GM19239 (cell line): ENCODE measurements at regions not wholly inside any gene's neighbourhood (a gene's known extent, or its start where the extent isn't known, plus 50 kb on each side); places are given as distances from the start of the nearest gene placed in this dataset.

ENCODE experiments used
- DNase-seq: peaks from one replicate; pipeline ENCODE4 v3.0.0; 2011; ENCODE audit warnings: low spot score; ENCODE audit not compliant: insufficient read length
- FAIRE-seq: peaks from 2 replicates; lab custom pipeline; 2011; peaks lifted over from hg19 to GRCh38; lab: Jason Lieb, UNC

- no peak for DNase-seq
- FAIRE-seq: no peak
Measured at GRCh38 chr3:167958141-167958540, 137.6 kb downstream of the GOLIM4 start.

DNA sequence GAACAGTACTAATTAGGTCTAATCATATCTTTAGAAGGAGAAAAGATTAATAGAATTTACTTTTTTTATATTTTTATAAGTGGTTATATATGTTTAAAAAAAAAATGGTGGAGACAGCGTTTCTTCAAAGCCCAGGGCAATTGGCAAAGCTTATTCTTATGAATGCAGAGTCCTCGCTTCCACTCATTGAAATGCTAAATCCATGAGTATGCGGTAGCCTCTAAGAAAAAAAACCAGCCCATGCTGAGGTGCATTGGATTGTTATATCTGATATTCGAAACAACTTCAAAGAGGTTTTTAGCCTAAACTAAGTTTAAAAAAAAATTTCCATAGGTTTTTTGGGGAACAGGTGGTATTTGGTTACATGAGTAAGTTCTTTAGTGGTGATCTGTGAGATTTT lies 142.8 kb downstream of the GOLIM4 start:
- FAIRE-seq: no peak
- no peak for DNase-seq

GRCh38 chr3:167950212-167950611 lies 145.5 kb downstream of the GOLIM4 start:
- DNase-seq: no peak
- FAIRE-seq: no peak

DNA sequence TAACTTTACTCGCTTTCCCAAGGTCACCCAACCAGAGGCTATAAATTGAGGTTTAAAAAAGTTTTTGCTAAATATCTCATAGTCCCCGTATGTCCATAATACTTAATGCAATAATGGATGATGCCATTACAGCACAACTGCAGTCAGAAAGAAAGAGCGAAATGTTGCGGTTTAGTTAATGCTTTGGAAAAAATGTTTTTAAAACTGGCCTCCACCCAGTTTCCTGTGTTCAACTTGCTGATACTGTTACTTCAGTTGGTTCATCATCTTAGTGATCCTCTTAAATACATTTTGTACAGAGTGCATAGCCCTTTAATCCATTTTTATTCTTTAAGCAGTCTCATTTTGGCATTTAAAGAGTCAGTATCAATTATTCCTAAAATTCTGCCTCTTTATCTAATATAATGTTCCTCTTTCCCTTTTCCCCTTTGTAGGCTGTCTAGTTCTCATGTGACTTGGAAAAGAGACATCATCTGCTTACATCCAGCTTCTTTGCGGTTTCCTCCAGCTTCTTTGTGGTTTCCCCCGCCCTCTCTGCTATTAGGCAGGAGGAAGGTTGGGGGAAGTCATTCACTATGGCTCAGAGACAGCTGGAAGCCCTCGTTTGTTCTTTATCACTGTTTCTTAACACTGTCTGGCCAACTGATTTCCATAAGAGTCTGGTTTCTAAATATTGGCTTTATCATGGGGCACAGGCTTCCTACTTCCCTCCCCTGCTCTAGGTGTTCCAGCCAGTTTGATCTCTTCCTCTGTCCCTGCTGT lies 154.3 kb downstream of the GOLIM4 start:
- DNase-seq (no peak), FAIRE-seq (no peak)

- FAIRE-seq: no peak
- DNase-seq: no peak
Measured at GRCh38 chr3:167940241-167940640, 155.5 kb downstream of the GOLIM4 start.

DNA sequence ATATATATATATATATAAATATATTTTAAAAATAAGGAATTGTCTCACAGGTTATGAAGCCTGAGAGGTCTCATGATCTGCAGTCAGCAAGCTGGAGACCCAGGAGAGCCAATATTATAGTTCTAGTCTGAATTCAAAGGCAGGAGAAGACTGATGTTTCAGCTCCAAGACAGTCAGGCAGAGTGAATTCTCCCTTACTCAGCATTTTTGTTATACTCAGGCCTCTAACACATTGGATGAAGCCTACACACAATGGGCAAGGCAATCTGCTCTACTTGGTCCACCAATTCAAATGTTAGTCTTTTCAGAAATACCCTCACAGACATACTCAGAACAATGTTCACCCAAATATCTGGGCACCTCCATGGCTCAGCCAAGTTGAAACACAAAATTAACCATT lies 157.2 kb downstream of the GOLIM4 start:
- no peak for FAIRE-seq
- no peak for DNase-seq

GRCh38 chr3:167936019-167936418 lies 159.7 kb downstream of the GOLIM4 start:
- DNase-seq: no peak
- FAIRE-seq: no peak

DNA sequence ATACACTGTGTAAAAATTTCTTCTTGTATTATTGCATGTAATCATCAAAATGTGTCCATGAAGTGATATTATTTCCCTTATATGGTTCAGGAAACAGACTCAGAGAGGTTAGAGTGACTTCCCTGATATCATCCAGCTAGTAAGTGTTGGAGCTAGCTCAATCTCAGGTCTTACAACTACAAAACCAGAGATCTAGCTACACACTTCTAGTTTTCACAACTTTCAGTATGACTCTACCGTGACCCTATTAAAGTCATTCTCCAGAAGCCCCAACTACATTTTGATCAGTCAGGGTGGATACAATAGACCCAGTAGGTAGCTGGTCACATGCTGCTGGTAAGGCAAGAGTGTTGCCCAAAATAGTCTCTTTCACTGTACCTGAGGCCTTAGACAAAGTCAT lies 165.3 kb downstream of the GOLIM4 start:
- no peak for FAIRE-seq
- DNase-seq: no peak

- DNase-seq (no peak), FAIRE-seq (no peak)
Measured at GRCh38 chr3:167929968-167930367, 165.8 kb downstream of the GOLIM4 start.

DNA sequence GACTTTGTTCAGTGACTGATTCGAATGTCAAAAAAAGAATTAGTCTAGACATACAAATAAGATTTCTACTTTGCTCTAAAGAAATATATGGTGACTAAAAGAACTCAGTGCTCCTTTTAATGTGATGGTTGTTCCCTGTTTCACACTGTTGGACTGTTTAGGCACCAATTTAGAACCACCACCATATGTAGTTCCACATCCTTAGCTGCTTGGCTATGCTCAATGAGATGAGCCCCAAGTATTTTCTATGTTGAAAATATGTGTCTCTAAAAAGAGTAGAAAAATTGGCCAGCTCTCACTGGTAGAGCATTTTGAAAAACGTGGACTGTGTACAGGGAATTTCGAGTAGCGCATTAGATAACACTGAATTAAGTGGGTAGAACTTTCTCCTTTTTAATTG lies 167.3 kb downstream of the GOLIM4 start:
- DNase-seq: no peak

DNA sequence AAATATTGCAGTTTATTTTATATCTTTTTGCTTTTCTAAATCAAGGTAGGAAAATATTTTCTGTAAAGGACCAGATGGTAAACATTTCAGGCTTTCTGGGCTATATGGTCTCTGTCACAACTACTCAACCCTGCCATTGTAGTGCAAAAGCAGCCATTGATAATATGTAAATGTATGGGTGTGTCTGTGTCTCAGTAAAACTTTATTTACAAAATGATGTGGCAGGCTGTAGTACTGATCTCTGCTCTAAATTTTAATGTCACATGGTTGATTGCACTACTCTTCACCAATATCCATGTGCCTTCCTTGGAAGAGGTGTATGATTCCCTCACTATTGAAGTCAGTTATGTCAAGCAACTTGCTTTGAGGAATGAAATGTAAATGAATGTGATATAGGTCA lies 175.0 kb downstream of the GOLIM4 start:
- DNase-seq: no peak
- FAIRE-seq: no peak

More for the DNA sequence above, 167.3 kb downstream of the GOLIM4 start:
- no peak for FAIRE-seq

GRCh38 chr3:167919590-167919989 lies 176.1 kb downstream of the GOLIM4 start:
- DNase-seq: no peak
- FAIRE-seq: no peak

DNA sequence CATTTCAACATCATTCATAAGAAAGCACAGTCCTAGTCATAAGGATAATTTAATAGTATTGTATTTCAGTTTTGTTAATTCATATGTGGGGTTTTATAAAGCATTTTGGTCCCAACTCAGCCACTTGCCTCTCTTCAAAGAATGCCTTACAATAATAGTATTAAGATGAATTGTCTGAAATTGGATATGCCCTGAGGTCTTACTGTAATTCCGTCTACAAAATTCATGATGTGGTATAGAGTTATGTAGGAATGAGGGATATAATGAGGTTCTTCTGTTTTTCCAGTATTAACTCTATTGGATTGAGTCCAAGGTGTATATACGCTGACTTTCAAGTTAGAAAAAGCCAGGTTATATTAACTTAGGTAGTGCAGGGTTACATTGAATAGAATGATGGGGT lies 177.0 kb downstream of the GOLIM4 start:
- FAIRE-seq (no peak), DNase-seq (no peak)

DNA sequence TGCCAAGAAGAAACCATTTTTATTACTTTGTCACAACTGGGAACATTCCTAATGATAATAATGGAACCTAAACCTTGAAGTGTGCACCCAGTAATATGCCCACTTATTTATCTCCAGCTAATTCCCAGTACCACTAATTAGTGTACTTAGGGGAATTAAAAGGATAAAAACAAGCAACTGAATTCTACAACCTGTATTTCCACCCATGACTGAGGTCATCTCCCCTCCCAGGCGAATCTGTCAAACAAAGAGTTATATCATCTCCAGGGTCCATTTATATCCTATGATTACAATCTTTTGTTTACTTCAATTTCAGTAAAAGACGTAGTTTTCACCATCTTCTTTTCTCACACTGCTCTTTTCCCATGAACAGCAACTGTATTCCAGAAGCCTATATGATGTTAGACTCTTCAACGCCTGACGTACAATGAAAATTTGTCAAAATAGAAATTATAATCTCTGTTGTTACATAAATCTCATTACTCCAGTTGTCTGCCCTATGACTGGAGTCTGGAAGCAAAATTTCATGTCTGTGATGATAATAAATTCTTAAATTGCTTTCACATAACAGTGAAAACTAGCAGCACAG lies 177.6 kb downstream of the GOLIM4 start:
- FAIRE-seq (no peak), DNase-seq (no peak)

DNA sequence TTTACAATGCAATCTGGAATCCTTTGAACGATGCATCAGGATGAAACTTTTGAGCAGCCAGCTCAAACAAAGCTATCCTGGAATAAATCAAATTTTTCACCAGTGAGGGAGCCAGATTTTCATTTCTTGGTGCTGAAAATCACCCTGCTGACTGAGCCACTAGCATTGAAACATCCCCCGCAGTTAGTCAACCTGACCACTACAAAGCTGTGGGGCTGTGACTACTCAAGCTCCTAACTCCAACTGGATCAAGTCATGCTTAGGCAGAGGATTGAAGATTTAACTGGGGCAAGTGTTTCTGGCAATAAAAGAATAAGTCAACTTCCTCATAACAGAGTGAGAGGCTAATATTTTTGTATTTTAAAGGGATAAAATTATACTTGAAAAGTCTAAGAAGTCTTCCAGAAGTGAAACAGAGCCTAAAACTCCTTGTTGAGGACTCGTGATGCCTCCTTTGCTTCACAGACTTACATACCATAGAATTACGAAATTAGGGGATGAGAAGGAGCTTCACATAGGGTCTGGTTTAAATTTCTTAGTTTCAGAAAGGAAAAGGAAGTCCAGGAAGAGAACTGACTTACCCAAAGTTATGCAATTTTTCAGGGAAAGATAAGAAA lies 177.8 kb downstream of the SERPINI1 start:
- no peak for FAIRE-seq
- no peak for DNase-seq

- FAIRE-seq (no peak), DNase-seq (no peak)
Measured at GRCh38 chr3:167909952-167910351, 174.4 kb downstream of the SERPINI1 start.

- FAIRE-seq: no peak
- DNase-seq: no peak
Measured at GRCh38 chr3:167909504-167909896, 174.0 kb downstream of the SERPINI1 start.

DNA sequence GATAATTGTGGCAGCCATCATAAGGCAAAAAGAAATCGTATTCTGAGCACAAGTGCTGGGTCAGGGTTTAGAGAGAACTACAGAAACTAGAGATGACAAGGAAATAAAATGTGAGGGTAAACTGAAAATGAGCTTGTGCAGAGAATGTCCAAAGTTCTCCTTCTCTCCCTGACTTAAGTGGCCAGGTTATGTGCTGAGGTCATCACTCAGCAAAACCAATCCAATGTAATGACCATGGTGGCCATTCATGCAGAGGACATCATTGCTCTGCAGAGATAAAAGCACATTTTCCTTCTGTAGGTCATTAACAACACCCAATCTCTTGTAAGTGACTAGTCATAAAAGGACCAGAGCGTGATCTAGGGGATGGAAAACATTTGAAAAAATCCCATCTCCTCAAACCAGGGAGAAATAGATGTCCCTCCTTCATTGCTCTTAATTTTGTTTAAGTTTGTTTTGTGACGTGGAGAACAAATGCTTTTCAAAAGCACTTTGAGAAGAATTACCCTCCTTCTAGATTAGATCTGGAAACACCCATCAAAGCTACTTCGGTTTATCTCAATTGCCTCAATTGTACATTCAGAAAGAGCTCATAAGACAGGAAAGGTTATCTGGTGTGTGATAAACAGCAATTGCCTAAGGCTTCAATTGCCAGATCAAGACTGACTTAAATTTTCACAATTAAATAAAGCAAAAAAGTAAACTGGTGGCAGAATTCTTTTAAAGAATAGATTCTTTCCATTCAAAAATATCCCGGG lies 173.4 kb downstream of the SERPINI1 start:
- FAIRE-seq (no peak), DNase-seq (no peak)

GRCh38 chr3:167908221-167908620 lies 172.7 kb downstream of the SERPINI1 start:
- no peak for DNase-seq
- no peak for FAIRE-seq

DNA sequence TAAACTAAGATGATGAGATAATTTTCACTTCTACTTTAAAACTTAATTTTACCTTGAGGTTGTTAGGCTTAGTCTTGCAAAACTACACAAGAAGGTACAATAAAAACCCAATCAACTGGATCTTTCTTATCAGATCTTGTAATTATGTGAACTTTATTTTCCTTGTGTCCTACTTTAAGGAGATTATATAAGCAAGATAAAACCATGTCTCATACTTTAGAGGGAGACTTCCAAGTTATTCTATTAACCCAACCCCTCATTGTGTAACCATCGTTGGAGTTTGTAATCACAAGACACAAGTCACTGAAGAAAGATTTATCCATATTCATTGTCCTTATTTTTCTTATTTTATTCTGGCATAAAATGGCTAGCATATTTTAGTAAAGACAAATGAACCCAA lies 165.6 kb downstream of the SERPINI1 start:
- FAIRE-seq (no peak), DNase-seq (no peak)

DNA sequence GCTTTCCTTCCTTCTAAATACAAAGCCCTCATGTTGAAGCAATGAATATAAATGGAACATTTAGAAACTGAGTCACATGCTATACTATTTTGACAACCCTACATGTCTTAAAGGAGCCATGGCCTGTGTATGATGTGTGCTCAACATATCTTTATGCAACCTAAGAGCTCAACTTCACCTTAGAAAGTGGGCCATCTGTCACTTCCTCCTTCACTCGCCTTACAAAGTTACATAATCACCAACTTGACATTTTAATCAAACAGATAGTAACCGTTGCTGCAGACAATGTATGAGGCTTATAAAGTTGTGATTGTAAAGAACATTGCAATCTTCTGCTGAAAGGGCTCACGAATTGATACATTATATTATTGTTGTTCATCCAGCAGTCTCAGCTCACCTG lies 163.6 kb downstream of the SERPINI1 start:
- FAIRE-seq: no peak
- DNase-seq: no peak
